PFSK-1 (cell line): ENCODE measurements at regions not wholly inside any gene's neighbourhood (a gene's known extent, or its start where the extent isn't known, plus 50 kb on each side); places are given as distances from the start of the nearest gene placed in this dataset.

Source experiments
- FOXP2 ChIP-seq: optimal IDR thresholded peaks from 2 replicates; pipeline ENCODE3; 2011; ENCODE audit warnings: borderline replicate concordance, control low read depth, inconsistent platforms; ENCODE audit not compliant: insufficient read depth; ENCODE audit errors: extremely low read length, extremely low read depth
- POLR2AphosphoS5 ChIP-seq: IDR thresholded peaks from 2 replicates; pipeline ENCODE4 v1.6.1; 2012; ENCODE audit warnings: low read depth, mild to moderate bottlenecking, control low read depth, low read length, moderate library complexity
- REST ChIP-seq, 2 experiments: IDR thresholded peaks; 2 replicates each; pipeline versions ENCODE4 v1.6.1 to v1.8.0; 2011 to 2012; ENCODE audit warnings: low read depth in 2 of 2, low read length in 2 of 2, control low read depth in 1 of 2, inconsistent platforms in 1 of 2, mild to moderate bottlenecking in 1 of 2, moderate library complexity in 1 of 2; ENCODE audit not compliant: insufficient read depth in 1 of 2
- SIN3A ChIP-seq: IDR thresholded peaks from 2 replicates; pipeline ENCODE4 v1.6.1; 2012; ENCODE audit warnings: mild to moderate bottlenecking, low read length, moderate library complexity, borderline replicate concordance; ENCODE audit not compliant: insufficient read depth
- TAF1 ChIP-seq: IDR thresholded peaks from 2 replicates; pipeline ENCODE4 v1.6.1; 2012; ENCODE audit warnings: low read length, control low read depth, borderline replicate concordance; ENCODE audit not compliant: insufficient read depth

GRCh38 chr4:140311257-140311835 is 62.1 kb upstream of the SCOC start:
- no peak for TF ChIP-seq FOXP2

GRCh38 chr4:140309124-140309870 is 64.1 kb upstream of the SCOC start:
- TF ChIP-seq POLR2AphosphoS5 (no peak), TAF1 (no peak), SIN3A (no peak), FOXP2 (no peak), REST (IDR thresholded peaks at IDR 0.05; ENCODE audit: insufficient read depth in 1 of 2, low read depth in 2 of 2, low read length in 2 of 2) (no peak)

GRCh38 chr4:140308366-140309123 is 64.9 kb upstream of the SCOC start:
- TF ChIP-seq TAF1 (no peak), SIN3A (peak; percentile 32; the same call in 1 of the 2 replicates), REST (IDR thresholded peaks at IDR 0.05; ENCODE audit: insufficient read depth in 1 of 2, low read depth in 2 of 2, low read length in 2 of 2) (no peak), FOXP2 (peak; percentile 31), POLR2AphosphoS5 (no peak)

GRCh38 chr4:140305053-140305452 is 68.4 kb upstream of the SCOC start:
- no peak for TF ChIP-seq FOXP2
- TF ChIP-seq REST (IDR thresholded peaks at IDR 0.05; ENCODE audit: insufficient read depth in 1 of 2, low read depth in 2 of 2, low read length in 2 of 2): no peak
- TF ChIP-seq TAF1: no peak
- TF ChIP-seq POLR2AphosphoS5: no peak
- no peak for TF ChIP-seq SIN3A

- TF ChIP-seq TAF1: no peak
- TF ChIP-seq FOXP2: no peak
- no peak for TF ChIP-seq REST (IDR thresholded peaks at IDR 0.05; ENCODE audit: insufficient read depth in 1 of 2, low read depth in 2 of 2, low read length in 2 of 2)
- no peak for TF ChIP-seq SIN3A
- TF ChIP-seq POLR2AphosphoS5: no peak
Observed at GRCh38 chr4:140304346-140304745, 69.1 kb upstream of the SCOC start.
